Transverse colon (tissue), 3 donors: ENCODE measurements at regions not wholly inside any gene's neighbourhood (a gene's known extent, or its start where the extent isn't known, plus 50 kb on each side); places are given as distances from the start of the nearest gene placed in this dataset.

ENCODE experiments used
- POLR2A ChIP-seq: fragments of 450-650 bp; IDR thresholded peaks from one replicate; pipeline ENCODE4 v1.6.1; 2016; ENCODE audit warnings: antibody characterized with exemption, mild to moderate bottlenecking, moderate library complexity
- TF ChIP-seq, protein P1 (sequence below), 5 experiments: fragments of 200-600 bp in 3 of 5; fragments of 450-650 bp in 2 of 5; sonication (generic) in 3 of 5; IDR thresholded peaks; 1 replicate in 2 of 5; 2 replicates in 3 of 5; pipeline ENCODE4 v1.5.1; 2016 to 2017; ENCODE audit warnings: antibody characterized with exemption in 5 of 5, inconsistent platforms in 3 of 5, mild to moderate bottlenecking in 2 of 5, moderate library complexity in 1 of 5

DNA sequence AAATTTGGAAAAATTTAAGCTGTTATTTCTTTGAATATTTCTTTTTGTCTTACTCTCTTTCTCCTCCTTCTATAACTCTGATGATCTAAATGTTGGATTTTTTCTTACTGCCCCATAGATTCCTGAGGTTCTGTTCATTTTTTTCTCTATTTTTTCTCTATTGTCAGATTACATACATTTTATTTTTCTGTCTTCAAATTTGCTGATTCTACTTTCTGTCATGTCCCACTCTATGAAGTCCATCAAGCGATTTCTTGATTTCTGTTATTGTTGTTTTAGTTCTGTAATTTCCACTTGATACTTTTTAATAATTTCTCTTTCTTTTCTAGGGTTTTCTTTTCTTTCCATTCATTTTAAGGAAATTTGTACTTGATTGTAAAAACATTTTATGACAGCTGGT, 83.7 kb upstream of the THRB start:
- TF ChIP-seq POLR2A, result no peak
- TF ChIP-seq, protein P1, sequence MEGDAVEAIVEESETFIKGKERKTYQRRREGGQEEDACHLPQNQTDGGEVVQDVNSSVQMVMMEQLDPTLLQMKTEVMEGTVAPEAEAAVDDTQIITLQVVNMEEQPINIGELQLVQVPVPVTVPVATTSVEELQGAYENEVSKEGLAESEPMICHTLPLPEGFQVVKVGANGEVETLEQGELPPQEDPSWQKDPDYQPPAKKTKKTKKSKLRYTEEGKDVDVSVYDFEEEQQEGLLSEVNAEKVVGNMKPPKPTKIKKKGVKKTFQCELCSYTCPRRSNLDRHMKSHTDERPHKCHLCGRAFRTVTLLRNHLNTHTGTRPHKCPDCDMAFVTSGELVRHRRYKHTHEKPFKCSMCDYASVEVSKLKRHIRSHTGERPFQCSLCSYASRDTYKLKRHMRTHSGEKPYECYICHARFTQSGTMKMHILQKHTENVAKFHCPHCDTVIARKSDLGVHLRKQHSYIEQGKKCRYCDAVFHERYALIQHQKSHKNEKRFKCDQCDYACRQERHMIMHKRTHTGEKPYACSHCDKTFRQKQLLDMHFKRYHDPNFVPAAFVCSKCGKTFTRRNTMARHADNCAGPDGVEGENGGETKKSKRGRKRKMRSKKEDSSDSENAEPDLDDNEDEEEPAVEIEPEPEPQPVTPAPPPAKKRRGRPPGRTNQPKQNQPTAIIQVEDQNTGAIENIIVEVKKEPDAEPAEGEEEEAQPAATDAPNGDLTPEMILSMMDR (IDR thresholded peaks at IDR 0.05), result no peak
